Endothelial cell of umbilical vein (primary cell): ENCODE measurements at regions not wholly inside any gene's neighbourhood (a gene's known extent, or its start where the extent isn't known, plus 50 kb on each side); places are given as distances from the start of the nearest gene placed in this dataset.

Experiments used
- BruUV-seq: library from RNA; stranded (reverse); fragments of 400-500 nt; replicated peaks from 2 replicates; lab custom pipeline; 2021; lab: Mats Ljungman, UMichigan
- CTCF ChIA-PET: fragments of 300-600, 350-600 bp; sonication (Branson Sonifier 250); formaldehyde crosslinking; loops from one replicate; lab custom pipeline; 2021; ENCODE audit warnings: antibody characterized with exemption, inconsistent platforms; lab: Charles Lee
- POLR2A ChIA-PET: fragments of 300-600, 350-600 bp; sonication (Branson Sonifier 250); formaldehyde crosslinking; loops from one replicate; lab custom pipeline; 2021; ENCODE audit warnings: antibody characterized with exemption, inconsistent platforms; lab: Charles Lee
- DNase-seq: peaks from one replicate; pipeline ENCODE4 v3.0.0-alpha.2; 2011; ENCODE audit warnings: low read depth, low spot score
- FAIRE-seq: peaks from 2 replicates; lab custom pipeline; 2011; peaks lifted over from hg19 to GRCh38; lab: Jason Lieb, UNC
- H2AFZ ChIP-seq: 2 replicates; pipeline ENCODE4 v1.6.0; 2012; ENCODE audit warnings: low read depth, low read length, control low read depth, inconsistent platforms
- H3K27ac ChIP-seq: 2 replicates; pipeline ENCODE4 v1.5.1; 2011; ENCODE audit warnings: low read depth, mild to moderate bottlenecking, control low read depth, low read length, moderate library complexity; ENCODE audit not compliant: insufficient read depth
- H3K27me3 ChIP-seq, 2 experiments: 2 replicates each; pipeline versions ENCODE4 v1.6.0 to v1.6.1; 2011; ENCODE audit warnings: low read length in 2 of 2, mixed read lengths in 1 of 2; ENCODE audit not compliant: control insufficient read depth in 2 of 2, insufficient read depth in 2 of 2
- H3K36me3 ChIP-seq, 2 experiments: 2 replicates in 1 of 2; 3 replicates in 1 of 2; pipeline ENCODE4 v1.5.1; 2011; ENCODE audit warnings: low read length in 2 of 2, mild to moderate bottlenecking in 1 of 2, moderate library complexity in 1 of 2; ENCODE audit not compliant: control insufficient read depth in 2 of 2, insufficient read depth in 2 of 2; ENCODE audit errors: extremely low read depth in 1 of 2
- H3K4me1 ChIP-seq: 3 replicates; pipeline ENCODE4 v1.5.1; 2011; ENCODE audit warnings: mild to moderate bottlenecking, low read length; ENCODE audit not compliant: control insufficient read depth, insufficient read depth; ENCODE audit errors: extremely low read depth
- H3K4me2 ChIP-seq: 2 replicates; pipeline ENCODE4 v1.6.1; 2011; ENCODE audit warnings: low read length, control low read depth, mixed read lengths; ENCODE audit not compliant: insufficient read depth
- H3K4me3 ChIP-seq, 3 experiments: fragments of 200-600 bp in 1 of 3; sonication (generic), shearing (Covaris generic) in 1 of 3; replicated peaks in 1 of 3; 2 replicates each; pipeline ENCODE4 v1.5.1; 2011 to 2016; ENCODE audit warnings: control low read depth in 3 of 3, low read length in 3 of 3, mild to moderate bottlenecking in 2 of 3, inconsistent platforms in 1 of 3, low read depth in 1 of 3, moderate library complexity in 1 of 3; ENCODE audit not compliant: insufficient read depth in 1 of 3
- H3K79me2 ChIP-seq: 2 replicates; pipeline ENCODE4 v1.6.0; 2012; ENCODE audit warnings: low read length, inconsistent platforms; ENCODE audit not compliant: control insufficient read depth, insufficient read depth
- H3K9ac ChIP-seq: replicated peaks from 2 replicates; pipeline ENCODE3; 2011; ENCODE audit warnings: low read length, control low read depth; ENCODE audit not compliant: insufficient read depth; ENCODE audit errors: extremely low read depth
- H3K9me1 ChIP-seq: replicated peaks from 3 replicates; pipeline ENCODE4 v1.6.0; 2011; ENCODE audit warnings: mild to moderate bottlenecking, low read length; ENCODE audit not compliant: control insufficient read depth, insufficient read depth; ENCODE audit errors: extremely low read depth
- H3K9me3 ChIP-seq: replicated peaks from 2 replicates; pipeline ENCODE4 v1.5.1; 2012; ENCODE audit warnings: low read length, inconsistent platforms; ENCODE audit not compliant: control insufficient read depth, insufficient read depth
- H4K20me1 ChIP-seq: replicated peaks from 2 replicates; pipeline ENCODE3; 2011; ENCODE audit warnings: mild to moderate bottlenecking, low read length; ENCODE audit not compliant: control insufficient read depth, insufficient read depth; ENCODE audit errors: extremely low read depth
- CTCF ChIP-seq, 2 donors: IDR thresholded peaks; 1 replicate in 1 of 2; 2 replicates in 1 of 2; pipeline ENCODE4 v1.5.1; 2011; ENCODE audit warnings: low read length in 2 of 2, mild to moderate bottlenecking in 2 of 2, moderate library complexity in 2 of 2, control low read depth in 1 of 2, inconsistent platforms in 1 of 2, low read depth in 1 of 2; ENCODE audit not compliant: insufficient read depth in 1 of 2; ENCODE audit errors: extremely low read depth in 1 of 2
- EZH2 ChIP-seq: IDR thresholded peaks from 2 replicates; pipeline ENCODE4 v1.6.1; 2012; ENCODE audit warnings: borderline replicate concordance, low read depth, mild to moderate bottlenecking, moderate library complexity, low read length, inconsistent platforms; ENCODE audit not compliant: severe bottlenecking
- FOS ChIP-seq: IDR thresholded peaks from 2 replicates; pipeline ENCODE4 v1.6.1; 2011; ENCODE audit warnings: mild to moderate bottlenecking, low read length, moderate library complexity, borderline replicate concordance; ENCODE audit not compliant: insufficient read depth
- GATA2 ChIP-seq: IDR thresholded peaks from 2 replicates; pipeline ENCODE4 v1.7.0; 2011; ENCODE audit warnings: low read depth, mild to moderate bottlenecking, moderate library complexity, mixed read lengths, low read length; ENCODE audit not compliant: insufficient read length, insufficient read depth
- JUN ChIP-seq: IDR thresholded peaks from 2 replicates; pipeline ENCODE4 v1.6.1; 2011; ENCODE audit warnings: borderline replicate concordance, low read depth; ENCODE audit not compliant: insufficient read length, insufficient read depth
- MAX ChIP-seq: IDR thresholded peaks from 2 replicates; pipeline ENCODE4 v1.6.1; 2011; ENCODE audit not compliant: insufficient read depth, insufficient read length
- MYC ChIP-seq: IDR thresholded peaks from one replicate; pipeline ENCODE4 v1.6.1; 2011; ENCODE audit warnings: mild to moderate bottlenecking, low read depth, low read length
- POLR2A ChIP-seq: IDR thresholded peaks from 2 replicates; pipeline ENCODE4 v1.6.1; 2012; ENCODE audit warnings: low read depth, mild to moderate bottlenecking, control low read depth, low read length
- POLR2AphosphoS5 ChIP-seq: IDR thresholded peaks from 2 replicates; pipeline ENCODE4 v1.6.1; 2012; ENCODE audit warnings: low read depth, mild to moderate bottlenecking, control low read depth, low read length, moderate library complexity; ENCODE audit not compliant: insufficient read depth
- dilution Hi-C: fragments of 300-500 bp; cut with MboI; formaldehyde crosslinking; loops from one replicate; pipeline ENCODE4 v1.15.0; 2019; ENCODE audit warnings: low sequenced_read_pairs; ENCODE audit not compliant: extremely low pct_ligation_motif_present
- intact Hi-C: fragments of 100-400 bp; cut with micrococcal nuclease; formaldehyde crosslinking; loops from one replicate; pipeline ENCODE4 v1.10.0; 2022

GRCh38 chr3:118001380-118001779 is 1033.3 kb downstream of the IGSF11 start:
- peaks cover 2 to 3% of the 10 kb centered on the region in 2 experiments for H3K27me3 ChIP-seq
- ChIA-PET CTCF (interaction anchor here (1.0 to 1.4 kb wide), 3 partner anchors 10 to 1231 kb away, joined by 3 to 5 read pairs (median 3); no protein-coding TSS in a partner anchor), POLR2A (no interaction called here)
- no peak overlapping the region for H3K9ac ChIP-seq
- H4K20me1 ChIP-seq = no peaks in the 10 kb centered on the region
- H3K9me1 ChIP-seq = no peaks in the 10 kb centered on the region
- dilution Hi-C loops = no loop called here
- H3K4me3 ChIP-seq = no peak overlapping the region
- no peaks in the 10 kb centered on the region for H3K79me2 ChIP-seq
- H3K4me1 ChIP-seq = peaks cover 4% of the 10 kb centered on the region
- no peak for DNase-seq
- no peak overlapping the region for H3K4me2 ChIP-seq
- H2AFZ ChIP-seq = no peak overlapping the region
- no TSS peak for BruUV-seq
- no peaks in the 10 kb centered on the region for H3K36me3 ChIP-seq
- H3K27ac ChIP-seq = no peak overlapping the region
- H3K9me3 ChIP-seq = no peaks in the 10 kb centered on the region
- TF ChIP-seq MYC (no peak), MAX (no peak), POLR2AphosphoS5 (no peak), GATA2 (no peak), JUN (no peak), CTCF (IDR thresholded peaks at IDR 0.05; ENCODE audit: extremely low read depth in 1 of 2, insufficient read depth in 1 of 2, low read depth in 1 of 2, low read length in 2 of 2) (no peak), POLR2A (no peak), EZH2 (no peak), FOS (no peak)
- no peak for FAIRE-seq
- intact Hi-C loops = no loop called here
